HCT116 (cell line): ENCODE measurements at regions not wholly inside any gene's neighbourhood (a gene's known extent, or its start where the extent isn't known, plus 50 kb on each side); places are given as distances from the start of the nearest gene placed in this dataset.

Experiments used
- ATAC-seq: fragments of 200-7000 bp; cut with Tn5 transposase; 2 replicates; pipeline ENCODE4 v1.9.1; 2020; ENCODE audit warnings: mild to moderate bottlenecking, moderate library complexity
- BruUV-seq: library from RNA; stranded (reverse); fragments of 400-500 nt; replicated peaks from 2 replicates; lab custom pipeline; 2021; lab: Mats Ljungman, UMichigan
- CTCF ChIA-PET: fragments of 300-600 bp; sonication (Branson Sonifier 250); formaldehyde crosslinking; loops from one replicate; lab custom pipeline; 2021; ENCODE audit warnings: antibody characterized with exemption; lab: Charles Lee
- POLR2A ChIA-PET: fragments of 300-600, 350-600 bp; sonication (Branson Sonifier 250); formaldehyde crosslinking; loops from one replicate; lab custom pipeline; 2021; ENCODE audit warnings: antibody characterized with exemption; lab: Charles Lee
- RAD21 ChIA-PET, 2 experiments: fragments of 300-600 bp; sonication (Branson Sonifier 250); formaldehyde crosslinking; loops; one replicate each; lab custom pipeline; 2023; ENCODE audit warnings: low total read pairs in 2 of 2; ENCODE audit not compliant: uncharacterized antibody in 2 of 2, unreplicated experiment in 2 of 2, low non-redundant PET in 1 of 2; lab: Charles Lee
- DNase-seq: peaks from one replicate; pipeline ENCODE4 v3.0.0-alpha.2; 2010; ENCODE audit warnings: low read depth, low spot score
- H2AFZ ChIP-seq: fragments of 200-600 bp; shearing (Covaris generic), sonication (generic); 2 replicates; pipeline ENCODE4 v1.6.1; 2017; ENCODE audit warnings: low read depth, mixed run types, mixed read lengths, antibody characterized with exemption, low read length; ENCODE audit not compliant: poor library complexity, severe bottlenecking
- H3K27ac ChIP-seq: 2 replicates; pipeline ENCODE4 v1.5.1; 2012; ENCODE audit warnings: low read depth, low read length
- H3K27me3 ChIP-seq: fragments of 200-600 bp; sonication (generic); 2 replicates; pipeline ENCODE4 v1.6.1; 2016; ENCODE audit warnings: mixed run types, low read length, mixed read lengths; ENCODE audit not compliant: insufficient read depth
- H3K36me3 ChIP-seq, 2 experiments: fragments of 200-500 bp in 1 of 2; fragments of 200-600 bp in 1 of 2; sonication (Bioruptor generic) in 1 of 2; sonication (generic) in 1 of 2; 2 replicates each; pipeline versions ENCODE4 v1.5.1 to v1.6.1; 2014 to 2016; ENCODE audit warnings: low read length in 2 of 2, inconsistent platforms in 1 of 2, mixed read lengths in 1 of 2, mixed run types in 1 of 2; ENCODE audit not compliant: insufficient read depth in 2 of 2, control insufficient read depth in 1 of 2
- H3K4me1 ChIP-seq, 2 experiments: fragments of 200-600 bp in 1 of 2; sonication (generic) in 1 of 2; 2 replicates each; pipeline versions ENCODE4 v1.5.1 to v1.6.1; 2012 to 2017; ENCODE audit warnings: low read length in 2 of 2, inconsistent platforms in 1 of 2, mild to moderate bottlenecking in 1 of 2, mixed read lengths in 1 of 2, mixed run types in 1 of 2, moderate library complexity in 1 of 2; ENCODE audit not compliant: insufficient read depth in 2 of 2, control insufficient read depth in 1 of 2
- H3K4me2 ChIP-seq: fragments of 200-600 bp; sonication (generic); 2 replicates; pipeline ENCODE4 v1.6.1; 2017; ENCODE audit warnings: mixed run types, low read length, mixed read lengths
- H3K4me3 ChIP-seq, 2 experiments: fragments of 200-600 bp in 1 of 2; sonication (generic) in 1 of 2; replicated peaks in 1 of 2; 2 replicates each; pipeline ENCODE4 v1.5.1; 2011 to 2016; ENCODE audit warnings: low read length in 2 of 2, control low read depth in 1 of 2, low read depth in 1 of 2, mild to moderate bottlenecking in 1 of 2, mixed read lengths in 1 of 2, mixed run types in 1 of 2
- H3K79me2 ChIP-seq: fragments of 200-600 bp; sonication (generic); 2 replicates; pipeline ENCODE4 v1.6.1; 2017; ENCODE audit warnings: mild to moderate bottlenecking, mixed run types, low read length, moderate library complexity, mixed read lengths; ENCODE audit not compliant: insufficient read depth
- H3K9ac ChIP-seq: fragments of 200-600 bp; sonication (generic); 2 replicates; pipeline ENCODE4 v1.6.1; 2016; ENCODE audit warnings: low read length, mixed read lengths
- H3K9me2 ChIP-seq: fragments of 200-600 bp; sonication (generic), shearing (Covaris generic); 2 replicates; pipeline ENCODE4 v1.6.1; 2017; ENCODE audit warnings: mixed run types, mild to moderate bottlenecking, moderate library complexity; ENCODE audit not compliant: insufficient read depth
- H3K9me3 ChIP-seq, 2 experiments: fragments of 200-500 bp in 1 of 2; fragments of 200-600 bp in 1 of 2; sonication (Bioruptor generic) in 1 of 2; sonication (generic) in 1 of 2; 2 replicates each; pipeline ENCODE4 v1.6.1; 2014 to 2017; ENCODE audit warnings: low read length in 2 of 2, mixed read lengths in 2 of 2, inconsistent platforms in 1 of 2, low read depth in 1 of 2, mild to moderate bottlenecking in 1 of 2, mixed run types in 1 of 2, moderate library complexity in 1 of 2; ENCODE audit not compliant: control insufficient read depth in 1 of 2, insufficient read depth in 1 of 2
- H4K20me1 ChIP-seq: fragments of 200-600 bp; sonication (generic), shearing (Covaris generic); 2 replicates; pipeline ENCODE4 v1.6.1; 2017; ENCODE audit warnings: mixed run types, mild to moderate bottlenecking, moderate library complexity; ENCODE audit not compliant: insufficient read depth
- CBX3 ChIP-seq: IDR thresholded peaks from 2 replicates; pipeline ENCODE4 v1.6.1; 2012; ENCODE audit warnings: low read depth
- EGR1 ChIP-seq: IDR thresholded peaks from 2 replicates; pipeline ENCODE4 v1.6.1; 2012; ENCODE audit warnings: low read depth
- ELF1 ChIP-seq: IDR thresholded peaks from 2 replicates; pipeline ENCODE4 v1.6.1; 2012; ENCODE audit warnings: low read depth, borderline replicate concordance
- EZH2 ChIP-seq: fragments of 200-600 bp; sonication (generic); IDR thresholded peaks from 2 replicates; pipeline ENCODE4 v1.6.1; 2017; ENCODE audit warnings: antibody characterized with exemption, mixed run types
- EZH2phosphoT487 ChIP-seq: fragments of 200-600 bp; IDR thresholded peaks from 2 replicates; pipeline ENCODE4 v1.6.1; 2018; ENCODE audit warnings: antibody characterized with exemption, borderline replicate concordance
- JUND ChIP-seq: IDR thresholded peaks from 2 replicates; pipeline ENCODE4 v1.6.1; 2012
- POLR2A ChIP-seq: IDR thresholded peaks from 2 replicates; pipeline ENCODE4 v1.7.0; 2011; ENCODE audit warnings: borderline replicate concordance; ENCODE audit not compliant: insufficient read depth, insufficient read length; ENCODE audit errors: extremely low read depth
- POLR2AphosphoS5 ChIP-seq: IDR thresholded peaks from 2 replicates; pipeline ENCODE4 v1.6.1; 2011; ENCODE audit warnings: mild to moderate bottlenecking, low read depth, low read length, moderate library complexity
- SIN3A ChIP-seq: IDR thresholded peaks from 2 replicates; pipeline ENCODE4 v1.6.1; 2012; ENCODE audit warnings: low read depth
- SRF ChIP-seq: IDR thresholded peaks from 2 replicates; pipeline ENCODE4 v1.6.1; 2012; ENCODE audit warnings: low read depth
- YY1 ChIP-seq: IDR thresholded peaks from 2 replicates; pipeline ENCODE4 v1.6.1; 2011; ENCODE audit warnings: low read length, low read depth, moderate library complexity, mild to moderate bottlenecking; ENCODE audit not compliant: insufficient replicate concordance; ENCODE audit errors: extremely low read depth
- ZFX ChIP-seq: fragments of 450-650 bp; IDR thresholded peaks from 2 replicates; pipeline ENCODE4 v1.6.1; 2017
- ZNF274 ChIP-seq: fragments of 200-500 bp; sonication (Bioruptor generic); IDR thresholded peaks from 2 replicates; pipeline ENCODE4 v1.6.1; 2014; ENCODE audit warnings: mild to moderate bottlenecking, low read depth, low read length, inconsistent platforms
- intact Hi-C: fragments of 100-400 bp; cut with micrococcal nuclease; formaldehyde crosslinking; loops from 2 replicates; pipeline ENCODE4 v1.10.0; 2022
- TF ChIP-seq, protein P1 (sequence below): IDR thresholded peaks from 2 replicates; pipeline ENCODE4 v1.6.1; 2012
- TF ChIP-seq, protein P2 (sequence below): IDR thresholded peaks from 2 replicates; pipeline ENCODE4 v1.6.1; 2012; ENCODE audit warnings: low read depth

DNA sequence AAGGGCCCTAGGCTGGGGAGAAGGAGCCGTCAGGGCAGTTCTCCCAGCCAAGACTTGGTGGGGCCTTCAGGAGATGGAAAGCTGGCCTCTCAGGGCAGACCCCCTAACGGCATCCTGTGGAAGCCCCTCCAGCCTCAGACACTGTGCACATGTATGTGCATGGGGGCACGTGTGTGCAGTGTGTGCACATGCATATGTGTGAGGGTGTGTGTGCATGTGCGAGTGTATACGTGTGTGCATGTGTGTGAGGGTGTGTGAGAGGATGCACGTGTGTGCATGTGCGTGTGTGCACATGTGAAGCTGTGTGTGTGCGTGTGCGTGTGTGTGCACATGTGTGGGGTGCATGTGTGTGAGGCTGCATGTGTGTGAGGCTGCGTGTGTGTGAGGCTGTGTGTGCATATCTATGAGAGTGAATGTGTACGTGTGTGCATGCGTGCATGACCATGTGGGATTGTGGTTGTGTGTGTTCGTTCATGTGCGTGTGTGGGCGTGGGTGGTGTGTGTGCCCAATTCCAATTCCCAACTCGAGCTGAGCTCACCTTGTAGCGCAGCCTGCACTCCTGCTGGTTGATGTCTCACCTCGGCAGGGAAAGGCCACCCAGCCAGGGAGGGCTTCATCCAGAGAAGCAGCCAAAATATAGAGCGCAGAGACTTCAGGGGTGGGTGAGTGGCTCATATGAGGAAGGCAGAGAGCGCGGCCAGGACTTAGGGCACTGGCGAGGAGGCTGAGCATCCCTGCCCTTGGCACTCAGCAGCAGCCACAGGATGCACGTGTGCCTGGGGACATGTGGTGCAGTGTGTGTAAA, 142.7 kb upstream of the PPP1R26 start:
- CTCF ChIA-PET: no interaction called here
- Histone ChIP-seq H3K9ac (no peak overlapping the region), H4K20me1 (no peaks in the 10 kb centered on the region), H3K9me2 (no peaks in the 10 kb centered on the region), H3K27me3 (no peaks in the 10 kb centered on the region; the same call in 1 of the 2 replicates), H3K79me2 (no peaks in the 10 kb centered on the region), H3K4me1 (no peaks in the 10 kb centered on the region), H3K9me3 (no peaks in the 10 kb centered on the region), H2AFZ (no peak overlapping the region), H3K36me3 (no peaks in the 10 kb centered on the region), H3K4me3 (no peak overlapping the region), H3K27ac (no peak overlapping the region), H3K4me2 (no peak overlapping the region)
- RAD21 ChIA-PET: no interaction called here
- DNase-seq (no peak), ATAC-seq (no peak)
- TF ChIP-seq POLR2AphosphoS5: no peak
- no peak for TF ChIP-seq SRF
- no peak for TF ChIP-seq ELF1
- no peak for TF ChIP-seq YY1
- no peak for TF ChIP-seq EGR1
- no peak for TF ChIP-seq POLR2A
- TF ChIP-seq, protein P1, sequence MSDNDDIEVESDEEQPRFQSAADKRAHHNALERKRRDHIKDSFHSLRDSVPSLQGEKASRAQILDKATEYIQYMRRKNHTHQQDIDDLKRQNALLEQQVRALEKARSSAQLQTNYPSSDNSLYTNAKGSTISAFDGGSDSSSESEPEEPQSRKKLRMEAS: no peak
- no peak for TF ChIP-seq SIN3A
- POLR2A ChIA-PET: no interaction called here
- no TSS peak for BruUV-seq
- intact Hi-C loops: no loop called here

DNA sequence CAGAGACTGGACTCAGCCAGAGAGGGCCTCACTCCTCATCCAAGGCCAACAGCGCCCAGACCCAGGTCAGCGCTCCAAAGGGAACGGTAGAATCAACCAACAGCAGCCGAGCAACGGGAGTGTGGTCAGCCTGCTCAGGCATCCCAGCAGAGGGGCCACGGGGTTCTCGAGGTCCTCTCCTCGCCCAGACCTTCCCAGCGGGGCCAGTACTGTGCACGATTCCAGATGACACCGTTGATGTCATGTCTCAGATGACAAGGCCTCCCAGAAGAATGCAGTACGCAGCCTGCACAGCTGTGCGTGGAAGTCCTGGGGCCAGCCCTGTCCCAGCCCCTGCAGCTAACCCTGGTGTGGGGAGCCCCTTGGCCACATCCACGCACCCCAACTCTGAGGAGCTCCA, 141.0 kb upstream of the PPP1R26 start:
- no peak for ATAC-seq
- ChIA-PET POLR2A (no interaction called here), RAD21 (no interaction called here), CTCF (no interaction called here)
- Histone ChIP-seq H2AFZ (no peak overlapping the region), H3K4me2 (no peak overlapping the region), H3K4me3 (no peak overlapping the region), H3K9me2 (no peaks in the 10 kb centered on the region), H4K20me1 (no peaks in the 10 kb centered on the region), H3K9me3 (no peaks in the 10 kb centered on the region), H3K9ac (no peak overlapping the region), H3K27me3 (no peaks in the 10 kb centered on the region; the same call in 1 of the 2 replicates), H3K4me1 (no peaks in the 10 kb centered on the region), H3K36me3 (no peaks in the 10 kb centered on the region), H3K27ac (no peak overlapping the region), H3K79me2 (no peaks in the 10 kb centered on the region)
- no TSS peak for BruUV-seq
- intact Hi-C loops: no loop called here
- no peak for DNase-seq
- TF ChIP-seq EGR1: no peak
- no peak for TF ChIP-seq ZFX
- no peak for TF ChIP-seq ELF1
- TF ChIP-seq EZH2phosphoT487: no peak
- no peak for TF ChIP-seq JUND
- TF ChIP-seq ZNF274: no peak
- TF ChIP-seq, protein P1: no peak
- TF ChIP-seq, protein P2, sequence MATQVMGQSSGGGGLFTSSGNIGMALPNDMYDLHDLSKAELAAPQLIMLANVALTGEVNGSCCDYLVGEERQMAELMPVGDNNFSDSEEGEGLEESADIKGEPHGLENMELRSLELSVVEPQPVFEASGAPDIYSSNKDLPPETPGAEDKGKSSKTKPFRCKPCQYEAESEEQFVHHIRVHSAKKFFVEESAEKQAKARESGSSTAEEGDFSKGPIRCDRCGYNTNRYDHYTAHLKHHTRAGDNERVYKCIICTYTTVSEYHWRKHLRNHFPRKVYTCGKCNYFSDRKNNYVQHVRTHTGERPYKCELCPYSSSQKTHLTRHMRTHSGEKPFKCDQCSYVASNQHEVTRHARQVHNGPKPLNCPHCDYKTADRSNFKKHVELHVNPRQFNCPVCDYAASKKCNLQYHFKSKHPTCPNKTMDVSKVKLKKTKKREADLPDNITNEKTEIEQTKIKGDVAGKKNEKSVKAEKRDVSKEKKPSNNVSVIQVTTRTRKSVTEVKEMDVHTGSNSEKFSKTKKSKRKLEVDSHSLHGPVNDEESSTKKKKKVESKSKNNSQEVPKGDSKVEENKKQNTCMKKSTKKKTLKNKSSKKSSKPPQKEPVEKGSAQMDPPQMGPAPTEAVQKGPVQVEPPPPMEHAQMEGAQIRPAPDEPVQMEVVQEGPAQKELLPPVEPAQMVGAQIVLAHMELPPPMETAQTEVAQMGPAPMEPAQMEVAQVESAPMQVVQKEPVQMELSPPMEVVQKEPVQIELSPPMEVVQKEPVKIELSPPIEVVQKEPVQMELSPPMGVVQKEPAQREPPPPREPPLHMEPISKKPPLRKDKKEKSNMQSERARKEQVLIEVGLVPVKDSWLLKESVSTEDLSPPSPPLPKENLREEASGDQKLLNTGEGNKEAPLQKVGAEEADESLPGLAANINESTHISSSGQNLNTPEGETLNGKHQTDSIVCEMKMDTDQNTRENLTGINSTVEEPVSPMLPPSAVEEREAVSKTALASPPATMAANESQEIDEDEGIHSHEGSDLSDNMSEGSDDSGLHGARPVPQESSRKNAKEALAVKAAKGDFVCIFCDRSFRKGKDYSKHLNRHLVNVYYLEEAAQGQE: no peak
- TF ChIP-seq EZH2: no peak
- TF ChIP-seq POLR2A: no peak
- no peak for TF ChIP-seq CBX3
